ENCODE measurements at regions not wholly inside any gene's neighbourhood (a gene's known extent, or its start where the extent isn't known, plus 50 kb on each side); places are given as distances from the start of the nearest gene placed in this dataset.
A peak's percentile ranks its signal among the peaks of the same experiment; 100 is the strongest.

DNA sequence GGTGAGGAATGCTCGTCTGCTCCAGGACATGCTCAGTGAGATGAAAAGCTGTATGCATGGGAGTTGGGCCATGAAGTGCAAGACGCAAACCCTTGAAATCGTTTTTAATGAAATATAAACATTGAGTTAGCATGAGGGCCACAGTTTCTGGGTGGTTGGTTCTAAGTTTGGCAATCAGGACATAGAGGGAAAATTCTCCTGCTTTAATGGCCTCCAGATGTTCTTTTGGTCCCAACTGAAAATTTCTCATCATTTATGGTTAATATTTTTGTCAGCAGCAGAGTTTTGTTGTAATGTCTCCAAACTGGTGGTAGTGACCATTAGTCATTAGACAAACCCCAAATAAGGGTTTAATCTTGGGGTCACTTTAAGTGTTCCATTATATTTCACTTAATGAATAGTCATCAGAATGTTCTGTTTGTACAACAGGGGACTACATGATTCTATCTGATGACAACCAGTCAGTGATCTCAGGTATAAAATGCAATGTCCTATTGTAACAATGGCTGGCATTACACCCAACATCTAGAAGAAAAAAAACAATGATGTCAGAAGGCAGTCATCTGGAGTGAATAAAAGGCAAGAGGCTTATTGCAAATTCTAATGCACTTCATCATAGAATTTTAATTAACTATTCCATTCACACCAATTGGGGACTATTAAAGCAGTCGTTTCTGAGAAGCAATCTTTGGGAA, 197.4 kb downstream of the JCAD start:
- TF ChIP-seq, protein P1, sequence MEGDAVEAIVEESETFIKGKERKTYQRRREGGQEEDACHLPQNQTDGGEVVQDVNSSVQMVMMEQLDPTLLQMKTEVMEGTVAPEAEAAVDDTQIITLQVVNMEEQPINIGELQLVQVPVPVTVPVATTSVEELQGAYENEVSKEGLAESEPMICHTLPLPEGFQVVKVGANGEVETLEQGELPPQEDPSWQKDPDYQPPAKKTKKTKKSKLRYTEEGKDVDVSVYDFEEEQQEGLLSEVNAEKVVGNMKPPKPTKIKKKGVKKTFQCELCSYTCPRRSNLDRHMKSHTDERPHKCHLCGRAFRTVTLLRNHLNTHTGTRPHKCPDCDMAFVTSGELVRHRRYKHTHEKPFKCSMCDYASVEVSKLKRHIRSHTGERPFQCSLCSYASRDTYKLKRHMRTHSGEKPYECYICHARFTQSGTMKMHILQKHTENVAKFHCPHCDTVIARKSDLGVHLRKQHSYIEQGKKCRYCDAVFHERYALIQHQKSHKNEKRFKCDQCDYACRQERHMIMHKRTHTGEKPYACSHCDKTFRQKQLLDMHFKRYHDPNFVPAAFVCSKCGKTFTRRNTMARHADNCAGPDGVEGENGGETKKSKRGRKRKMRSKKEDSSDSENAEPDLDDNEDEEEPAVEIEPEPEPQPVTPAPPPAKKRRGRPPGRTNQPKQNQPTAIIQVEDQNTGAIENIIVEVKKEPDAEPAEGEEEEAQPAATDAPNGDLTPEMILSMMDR (IDR thresholded peaks at IDR 0.05) = no peak
- no peak; the same call in 1 of the 2 replicates for TF ChIP-seq POLR2AphosphoS5 (IDR thresholded peaks at IDR 0.05; ENCODE audit: low read depth, low read length)
- peak; percentile 59 for TF ChIP-seq JUND (IDR thresholded peaks at IDR 0.05)

Measured in SK-N-SH (cell line).